KMS-11 (cell line): ENCODE measurements at regions not wholly inside any gene's neighbourhood (a gene's known extent, or its start where the extent isn't known, plus 50 kb on each side); places are given as distances from the start of the nearest gene placed in this dataset.

Experiments
- H2AFZ ChIP-seq: fragments of 200-600 bp; sonication (generic); 2 replicates; pipeline ENCODE4 v1.6.1; 2016; ENCODE audit warnings: antibody characterized with exemption, mixed run types, low read depth
- H3K27ac ChIP-seq: fragments of 200-600 bp; sonication (generic); 2 replicates; pipeline ENCODE4 v1.6.1; 2016; ENCODE audit warnings: mild to moderate bottlenecking, mixed run types
- H3K27me3 ChIP-seq: fragments of 200-600 bp; sonication (generic); 2 replicates; pipeline ENCODE4 v1.6.1; 2017; ENCODE audit warnings: mild to moderate bottlenecking, low read depth, mixed run types, moderate library complexity; ENCODE audit not compliant: insufficient read depth
- H3K36me3 ChIP-seq: fragments of 200-600 bp; sonication (generic); 2 replicates; pipeline ENCODE4 v1.6.1; 2017; ENCODE audit warnings: mild to moderate bottlenecking, mixed run types; ENCODE audit not compliant: insufficient read depth
- H3K4me1 ChIP-seq: fragments of 200-600 bp; sonication (generic); 2 replicates; pipeline ENCODE4 v1.6.1; 2016; ENCODE audit warnings: mild to moderate bottlenecking, low read depth, mixed run types; ENCODE audit not compliant: poor library complexity, severe bottlenecking
- H3K4me2 ChIP-seq: fragments of 200-600 bp; sonication (generic); 2 replicates; pipeline ENCODE4 v1.7.0; 2016; ENCODE audit warnings: mild to moderate bottlenecking, mixed run types
- H3K4me3 ChIP-seq: fragments of 200-600 bp; sonication (generic); IDR thresholded peaks from 2 replicates; pipeline ENCODE4 v1.6.1; 2017; ENCODE audit warnings: low read depth, low read length, mixed read lengths; ENCODE audit not compliant: insufficient read depth
- H3K79me2 ChIP-seq: fragments of 200-600 bp; sonication (generic); 2 replicates; pipeline ENCODE4 v1.6.1; 2016; ENCODE audit warnings: low read depth, mixed run types; ENCODE audit not compliant: insufficient read depth
- H3K9ac ChIP-seq: fragments of 200-600 bp; sonication (generic); 2 replicates; pipeline ENCODE4 v1.6.1; 2016; ENCODE audit warnings: mild to moderate bottlenecking, mixed run types
- H4K20me1 ChIP-seq: fragments of 200-600 bp; sonication (generic); 2 replicates; pipeline ENCODE4 v1.6.1; 2016; ENCODE audit warnings: mild to moderate bottlenecking, mixed run types; ENCODE audit not compliant: insufficient read depth
- TF ChIP-seq, protein P1 (sequence below): fragments of 200-600 bp; sonication (generic); conservative IDR thresholded peaks from 2 replicates; pipeline ENCODE4 v1.6.1; 2017; ENCODE audit warnings: low read depth, mild to moderate bottlenecking, antibody characterized with exemption, low read length, moderate library complexity, mixed read lengths

DNA sequence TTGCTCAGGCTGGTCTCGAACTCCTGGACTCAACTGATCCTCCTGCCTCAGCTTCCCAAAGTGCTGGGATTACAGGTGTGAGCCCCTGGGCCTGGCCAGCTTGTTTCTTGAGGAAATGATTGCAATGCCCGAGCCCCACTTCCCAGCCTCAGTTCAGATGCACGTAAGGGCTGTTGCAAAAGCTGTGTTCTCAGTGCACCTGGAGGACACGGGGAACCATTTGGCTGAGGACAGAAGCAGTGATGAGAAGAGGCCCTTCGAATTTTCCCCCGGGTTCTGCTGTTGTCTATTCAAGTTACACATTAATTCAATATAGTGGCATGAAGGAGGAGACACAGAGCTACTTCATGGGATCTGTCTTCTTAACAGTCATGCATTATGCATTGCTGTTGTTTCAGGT is 78.8 kb upstream of the WDR26 start:
- no peaks in the 10 kb centered on the region for H3K79me2 ChIP-seq
- H3K9ac ChIP-seq = no peak overlapping the region
- H3K27me3 ChIP-seq = no peaks in the 10 kb centered on the region
- H3K4me1 ChIP-seq = peaks cover 64% of the 10 kb centered on the region
- H4K20me1 ChIP-seq = no peaks in the 10 kb centered on the region
- no peak overlapping the region for H3K4me3 ChIP-seq
- TF ChIP-seq, protein P1, sequence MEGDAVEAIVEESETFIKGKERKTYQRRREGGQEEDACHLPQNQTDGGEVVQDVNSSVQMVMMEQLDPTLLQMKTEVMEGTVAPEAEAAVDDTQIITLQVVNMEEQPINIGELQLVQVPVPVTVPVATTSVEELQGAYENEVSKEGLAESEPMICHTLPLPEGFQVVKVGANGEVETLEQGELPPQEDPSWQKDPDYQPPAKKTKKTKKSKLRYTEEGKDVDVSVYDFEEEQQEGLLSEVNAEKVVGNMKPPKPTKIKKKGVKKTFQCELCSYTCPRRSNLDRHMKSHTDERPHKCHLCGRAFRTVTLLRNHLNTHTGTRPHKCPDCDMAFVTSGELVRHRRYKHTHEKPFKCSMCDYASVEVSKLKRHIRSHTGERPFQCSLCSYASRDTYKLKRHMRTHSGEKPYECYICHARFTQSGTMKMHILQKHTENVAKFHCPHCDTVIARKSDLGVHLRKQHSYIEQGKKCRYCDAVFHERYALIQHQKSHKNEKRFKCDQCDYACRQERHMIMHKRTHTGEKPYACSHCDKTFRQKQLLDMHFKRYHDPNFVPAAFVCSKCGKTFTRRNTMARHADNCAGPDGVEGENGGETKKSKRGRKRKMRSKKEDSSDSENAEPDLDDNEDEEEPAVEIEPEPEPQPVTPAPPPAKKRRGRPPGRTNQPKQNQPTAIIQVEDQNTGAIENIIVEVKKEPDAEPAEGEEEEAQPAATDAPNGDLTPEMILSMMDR = no peak
- H3K27ac ChIP-seq = no peak overlapping the region
- H3K36me3 ChIP-seq = no peaks in the 10 kb centered on the region
- peak overlapping the region; percentile 31; the same call in 1 of the 2 replicates for H2AFZ ChIP-seq
- H3K4me2 ChIP-seq = no peak overlapping the region

- Histone ChIP-seq H3K4me3 (no peak overlapping the region), H3K36me3 (no peaks in the 10 kb centered on the region), H3K9ac (no peak overlapping the region), H3K79me2 (no peaks in the 10 kb centered on the region), H3K27me3 (no peaks in the 10 kb centered on the region), H3K4me2 (peak overlapping the region; percentile 7; the same call in 1 of the 2 replicates), H2AFZ (peak overlapping the region; percentile 31; the same call in 1 of the 2 replicates), H3K27ac (no peak overlapping the region), H4K20me1 (no peaks in the 10 kb centered on the region), H3K4me1 (peaks cover 64% of the 10 kb centered on the region)
- TF ChIP-seq, protein P1 = peak; percentile 97
These were observed 79.2 kb upstream of the WDR26 start for GRCh38 chr1:224513787-224514209.

- no peaks in the 10 kb centered on the region for H3K79me2 ChIP-seq
- H4K20me1 ChIP-seq = no peaks in the 10 kb centered on the region
- H3K27ac ChIP-seq = no peak overlapping the region
- no peak overlapping the region for H2AFZ ChIP-seq
- no peak overlapping the region for H3K9ac ChIP-seq
- H3K27me3 ChIP-seq = no peaks in the 10 kb centered on the region
- TF ChIP-seq, protein P1 = no peak
- H3K4me2 ChIP-seq = no peak overlapping the region
- H3K4me1 ChIP-seq = peaks cover 31% of the 10 kb centered on the region
- no peak overlapping the region for H3K4me3 ChIP-seq
- no peaks in the 10 kb centered on the region for H3K36me3 ChIP-seq
These were observed 82.6 kb upstream of the WDR26 start for GRCh38 chr1:224517171-224517570.

DNA sequence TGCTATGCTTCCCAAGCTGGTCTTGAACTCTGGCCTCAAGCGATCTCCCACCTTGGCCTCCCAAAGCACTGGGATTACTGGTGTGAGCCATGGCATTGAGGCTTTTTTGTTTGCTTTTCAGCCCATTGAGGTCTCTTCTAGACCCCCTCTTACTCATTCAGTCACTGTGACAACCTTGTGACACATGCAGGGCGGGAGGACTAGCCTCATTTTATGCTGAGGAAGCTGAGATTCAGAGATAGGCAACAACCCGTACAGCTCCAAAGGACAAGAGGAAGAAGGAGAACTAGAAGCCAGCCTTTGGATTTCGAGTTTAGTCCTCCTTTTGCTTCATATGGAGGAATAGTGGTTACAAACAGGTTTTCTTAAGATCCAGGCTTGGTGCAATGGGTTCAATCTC is 83.9 kb upstream of the WDR26 start:
- Histone ChIP-seq H3K4me1 (peaks cover 19% of the 10 kb centered on the region), H3K79me2 (no peaks in the 10 kb centered on the region), H3K4me2 (no peak overlapping the region), H2AFZ (no peak overlapping the region), H3K9ac (no peak overlapping the region), H3K36me3 (no peaks in the 10 kb centered on the region), H3K27ac (no peak overlapping the region), H3K4me3 (no peak overlapping the region), H4K20me1 (no peaks in the 10 kb centered on the region), H3K27me3 (no peaks in the 10 kb centered on the region)
- TF ChIP-seq, protein P1 = no peak
